ENCODE measurements at regions not wholly inside any gene's neighbourhood (a gene's known extent, or its start where the extent isn't known, plus 50 kb on each side); places are given as distances from the start of the nearest gene placed in this dataset.

DNA sequence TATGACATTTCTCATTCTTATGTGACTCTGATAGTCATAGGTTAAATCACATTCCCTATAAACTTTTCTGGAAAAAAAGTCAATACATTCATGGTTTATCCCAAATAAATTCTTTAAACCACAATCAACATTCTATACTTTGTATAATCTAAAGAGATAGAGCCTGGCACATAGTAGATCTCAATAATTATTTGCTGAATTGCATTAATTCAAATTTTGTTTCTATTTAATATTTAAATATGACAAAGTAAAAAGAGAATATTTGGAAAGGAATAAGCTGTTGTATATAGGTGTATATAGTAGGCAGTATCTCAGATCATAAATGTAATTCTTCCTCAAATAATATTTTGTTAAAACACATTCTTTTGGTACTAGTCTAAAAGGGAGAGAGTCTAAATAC is 102.2 kb upstream of the USP15 start (continued):
- TF ChIP-seq, protein P1, sequence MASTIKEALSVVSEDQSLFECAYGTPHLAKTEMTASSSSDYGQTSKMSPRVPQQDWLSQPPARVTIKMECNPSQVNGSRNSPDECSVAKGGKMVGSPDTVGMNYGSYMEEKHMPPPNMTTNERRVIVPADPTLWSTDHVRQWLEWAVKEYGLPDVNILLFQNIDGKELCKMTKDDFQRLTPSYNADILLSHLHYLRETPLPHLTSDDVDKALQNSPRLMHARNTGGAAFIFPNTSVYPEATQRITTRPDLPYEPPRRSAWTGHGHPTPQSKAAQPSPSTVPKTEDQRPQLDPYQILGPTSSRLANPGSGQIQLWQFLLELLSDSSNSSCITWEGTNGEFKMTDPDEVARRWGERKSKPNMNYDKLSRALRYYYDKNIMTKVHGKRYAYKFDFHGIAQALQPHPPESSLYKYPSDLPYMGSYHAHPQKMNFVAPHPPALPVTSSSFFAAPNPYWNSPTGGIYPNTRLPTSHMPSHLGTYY (CRISPR knock-in tag; IDR thresholded peaks at IDR 0.05): no peak
- TF ChIP-seq, protein P2, sequence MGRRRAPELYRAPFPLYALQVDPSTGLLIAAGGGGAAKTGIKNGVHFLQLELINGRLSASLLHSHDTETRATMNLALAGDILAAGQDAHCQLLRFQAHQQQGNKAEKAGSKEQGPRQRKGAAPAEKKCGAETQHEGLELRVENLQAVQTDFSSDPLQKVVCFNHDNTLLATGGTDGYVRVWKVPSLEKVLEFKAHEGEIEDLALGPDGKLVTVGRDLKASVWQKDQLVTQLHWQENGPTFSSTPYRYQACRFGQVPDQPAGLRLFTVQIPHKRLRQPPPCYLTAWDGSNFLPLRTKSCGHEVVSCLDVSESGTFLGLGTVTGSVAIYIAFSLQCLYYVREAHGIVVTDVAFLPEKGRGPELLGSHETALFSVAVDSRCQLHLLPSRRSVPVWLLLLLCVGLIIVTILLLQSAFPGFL (CRISPR knock-in tag; IDR thresholded peaks at IDR 0.05; ENCODE audit: borderline replicate concordance): no peak
- TF ChIP-seq ETV6 (CRISPR knock-in tag; IDR thresholded peaks at IDR 0.05): no peak
- TF ChIP-seq CBFB (CRISPR knock-in tag; IDR thresholded peaks at IDR 0.05; ENCODE audit: low read depth): no peak

GRCh38 chr12:62158461-62159360 is 101.5 kb upstream of the USP15 start:
- ATAC-seq: no peak
- no peak overlapping the region for H3K27ac Mint-ChIP-seq
- H3K4me1 Mint-ChIP-seq: no peaks in the 10 kb centered on the region
- no peaks in the 10 kb centered on the region for H3K9me3 Mint-ChIP-seq
- no peak for DNase-seq (ENCODE audit: low spot score)
- no peaks in the 10 kb centered on the region for H3K27me3 Mint-ChIP-seq (ENCODE audit: low read depth)
- ChIA-PET POLR2A (no interaction called here), CTCF (no interaction called here)
- no peaks in the 10 kb centered on the region for H3K36me3 Mint-ChIP-seq
- TF ChIP-seq, protein P3, sequence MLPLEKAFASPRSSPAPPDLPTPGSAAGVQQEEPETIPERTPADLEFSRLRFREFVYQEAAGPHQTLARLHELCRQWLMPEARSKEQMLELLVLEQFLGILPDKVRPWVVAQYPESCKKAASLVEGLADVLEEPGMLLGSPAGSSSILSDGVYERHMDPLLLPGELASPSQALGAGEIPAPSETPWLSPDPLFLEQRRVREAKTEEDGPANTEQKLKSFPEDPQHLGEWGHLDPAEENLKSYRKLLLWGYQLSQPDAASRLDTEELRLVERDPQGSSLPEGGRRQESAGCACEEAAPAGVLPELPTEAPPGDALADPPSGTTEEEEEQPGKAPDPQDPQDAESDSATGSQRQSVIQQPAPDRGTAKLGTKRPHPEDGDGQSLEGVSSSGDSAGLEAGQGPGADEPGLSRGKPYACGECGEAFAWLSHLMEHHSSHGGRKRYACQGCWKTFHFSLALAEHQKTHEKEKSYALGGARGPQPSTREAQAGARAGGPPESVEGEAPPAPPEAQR (CRISPR knock-in tag; IDR thresholded peaks at IDR 0.05): no peak
- no peak for TF ChIP-seq NFE2L1 (CRISPR knock-in tag; IDR thresholded peaks at IDR 0.05)
- TF ChIP-seq ZNF219 (CRISPR knock-in tag; IDR thresholded peaks at IDR 0.05; ENCODE audit: borderline replicate concordance): no peak
- TF ChIP-seq TP53 (CRISPR knock-in tag; IDR thresholded peaks at IDR 0.05): no peak
- TF ChIP-seq, protein P4, sequence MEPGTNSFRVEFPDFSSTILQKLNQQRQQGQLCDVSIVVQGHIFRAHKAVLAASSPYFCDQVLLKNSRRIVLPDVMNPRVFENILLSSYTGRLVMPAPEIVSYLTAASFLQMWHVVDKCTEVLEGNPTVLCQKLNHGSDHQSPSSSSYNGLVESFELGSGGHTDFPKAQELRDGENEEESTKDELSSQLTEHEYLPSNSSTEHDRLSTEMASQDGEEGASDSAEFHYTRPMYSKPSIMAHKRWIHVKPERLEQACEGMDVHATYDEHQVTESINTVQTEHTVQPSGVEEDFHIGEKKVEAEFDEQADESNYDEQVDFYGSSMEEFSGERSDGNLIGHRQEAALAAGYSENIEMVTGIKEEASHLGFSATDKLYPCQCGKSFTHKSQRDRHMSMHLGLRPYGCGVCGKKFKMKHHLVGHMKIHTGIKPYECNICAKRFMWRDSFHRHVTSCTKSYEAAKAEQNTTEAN (CRISPR knock-in tag; IDR thresholded peaks at IDR 0.05): no peak
- no peak for TF ChIP-seq GABPB1 (CRISPR knock-in tag; IDR thresholded peaks at IDR 0.05)
- no peak for TF ChIP-seq ZNF512 (CRISPR knock-in tag; IDR thresholded peaks at IDR 0.05; ENCODE audit: borderline replicate concordance)
- no peak for TF ChIP-seq KAT7 (CRISPR knock-in tag; IDR thresholded peaks at IDR 0.05; ENCODE audit: borderline replicate concordance)
- no peak for TF ChIP-seq RELA (CRISPR knock-in tag; IDR thresholded peaks at IDR 0.05; ENCODE audit: borderline replicate concordance)
- TF ChIP-seq ZNF416 (CRISPR knock-in tag; IDR thresholded peaks at IDR 0.05): no peak
- TF ChIP-seq ZNF232 (CRISPR knock-in tag; IDR thresholded peaks at IDR 0.05): no peak
- TF ChIP-seq NR2C2 (CRISPR knock-in tag; IDR thresholded peaks at IDR 0.05): no peak
- TF ChIP-seq FOXP4 (CRISPR knock-in tag; IDR thresholded peaks at IDR 0.05): no peak
- no peak for TF ChIP-seq ETV6 (CRISPR knock-in tag; IDR thresholded peaks at IDR 0.05)
- TF ChIP-seq MYBL2 (CRISPR knock-in tag; IDR thresholded peaks at IDR 0.05): no peak
- no peak for TF ChIP-seq CREB1 (CRISPR knock-in tag; IDR thresholded peaks at IDR 0.05)
- no peak overlapping the region for H3K4me3 Mint-ChIP-seq
